GM23338 (cell line): ENCODE measurements at regions not wholly inside any gene's neighbourhood (a gene's known extent, or its start where the extent isn't known, plus 50 kb on each side); places are given as distances from the start of the nearest gene placed in this dataset.
A peak's percentile ranks its signal among the peaks of the same experiment; 100 is the strongest.

ENCODE experiments used
- ATAC-seq: fragments of 200-7000 bp; cut with Tn5 transposase; 3 replicates; pipeline ENCODE4 v1.9.1; 2020
- DNase-seq: peaks from one replicate; pipeline ENCODE4 v3.0.0-alpha.2; 2015; ENCODE audit warnings: low spot score
- H2AFZ ChIP-seq: fragments of 200-600 bp; sonication (generic); 2 replicates; pipeline ENCODE4 v1.8.0; 2016; ENCODE audit warnings: antibody characterized with exemption, mild to moderate bottlenecking, moderate library complexity
- H3F3A ChIP-seq: fragments of 200-600 bp; sonication (generic); replicated peaks from 2 replicates; pipeline ENCODE4 v1.8.0; 2017; ENCODE audit warnings: antibody characterized with exemption, mixed run types, low read depth
- H3K27ac ChIP-seq: fragments of 200-600 bp; sonication (generic); 2 replicates; pipeline ENCODE4 v1.6.1; 2016; ENCODE audit warnings: low read depth
- H3K27me3 ChIP-seq: fragments of 200-600 bp; sonication (generic); 2 replicates; pipeline ENCODE4 v1.8.0; 2016; ENCODE audit warnings: mild to moderate bottlenecking, mixed run types, moderate library complexity; ENCODE audit not compliant: insufficient read depth
- H3K36me3 ChIP-seq: fragments of 200-600 bp; sonication (generic); 2 replicates; pipeline ENCODE4 v1.8.0; 2016; ENCODE audit warnings: mild to moderate bottlenecking; ENCODE audit not compliant: insufficient read depth
- H3K4me1 ChIP-seq: fragments of 200-600 bp; sonication (generic); 2 replicates; pipeline ENCODE4 v1.8.0; 2016; ENCODE audit warnings: mild to moderate bottlenecking, moderate library complexity; ENCODE audit not compliant: insufficient read depth
- H3K4me2 ChIP-seq: fragments of 200-600 bp; sonication (generic); 2 replicates; pipeline ENCODE4 v1.7.1; 2017; ENCODE audit warnings: mixed run types
- H3K4me3 ChIP-seq: fragments of 200-600 bp; sonication (generic); 2 replicates; pipeline ENCODE4 v1.6.1; 2016; ENCODE audit warnings: mixed run types
- H3K79me2 ChIP-seq: fragments of 200-600 bp; sonication (generic); replicated peaks from 2 replicates; pipeline ENCODE4 v1.8.0; 2017; ENCODE audit warnings: mild to moderate bottlenecking; ENCODE audit not compliant: insufficient read depth
- H3K9me2 ChIP-seq: fragments of 200-600 bp; sonication (generic); 2 replicates; pipeline ENCODE4 v1.8.0; 2017; ENCODE audit not compliant: insufficient read depth
- H4K20me1 ChIP-seq: fragments of 200-600 bp; sonication (generic); replicated peaks from 2 replicates; pipeline ENCODE4 v1.8.0; 2017; ENCODE audit warnings: mild to moderate bottlenecking; ENCODE audit not compliant: insufficient read depth
- H3K27ac Mint-ChIP-seq: 2 replicates; pipeline ENCODE4 v1.8.0; 2020; ENCODE audit warnings: inconsistent platforms, mild to moderate bottlenecking, moderate library complexity, mixed read lengths
- H3K27me3 Mint-ChIP-seq: 3 replicates; pipeline ENCODE4 v1.8.0; 2022; ENCODE audit warnings: low read depth, mild to moderate bottlenecking, moderate library complexity, mixed read lengths, inconsistent platforms; ENCODE audit not compliant: insufficient read depth, poor library complexity
- H3K36me3 Mint-ChIP-seq: 3 replicates; pipeline ENCODE4 v1.8.0; 2021; ENCODE audit warnings: low read depth, mild to moderate bottlenecking, inconsistent platforms, moderate library complexity, mixed read lengths
- H3K4me1 Mint-ChIP-seq: 3 replicates; pipeline ENCODE4 v1.8.0; 2020; ENCODE audit warnings: mild to moderate bottlenecking, inconsistent platforms, mixed read lengths
- H3K4me3 Mint-ChIP-seq: 3 replicates; pipeline ENCODE4 v1.8.0; 2021; ENCODE audit warnings: moderate library complexity, mild to moderate bottlenecking, inconsistent platforms, mixed read lengths
- H3K9me3 Mint-ChIP-seq: 3 replicates; pipeline ENCODE4 v1.8.0; 2020; ENCODE audit warnings: moderate library complexity, mild to moderate bottlenecking, inconsistent platforms, mixed read lengths
- EZH2 ChIP-seq: fragments of 200-600 bp; sonication (generic); IDR thresholded peaks from one replicate; pipeline ENCODE4 v1.8.0; 2017; ENCODE audit warnings: antibody characterized with exemption, mild to moderate bottlenecking, low read depth; ENCODE audit not compliant: unreplicated experiment
- EZH2phosphoT487 ChIP-seq: fragments of 200-600 bp; sonication (generic); IDR thresholded peaks from one replicate; pipeline ENCODE4 v1.8.1; 2018; ENCODE audit warnings: antibody characterized with exemption; ENCODE audit not compliant: unreplicated experiment
- JUNB ChIP-seq: IDR thresholded peaks from one replicate; pipeline ENCODE4 v1.6.1; 2016; ENCODE audit warnings: antibody characterized with exemption; ENCODE audit not compliant: unreplicated experiment
- NANOG ChIP-seq: IDR thresholded peaks from 2 replicates; pipeline ENCODE4 v1.6.1; 2016; ENCODE audit warnings: antibody characterized with exemption, borderline replicate concordance
- POLR2AphosphoS5 ChIP-seq: IDR thresholded peaks from 2 replicates; pipeline ENCODE4 v1.6.1; 2016; ENCODE audit warnings: antibody characterized with exemption, low read depth
- STAT1 ChIP-seq: IDR thresholded peaks from one replicate; pipeline ENCODE4 v1.6.1; 2016; ENCODE audit warnings: antibody characterized with exemption; ENCODE audit not compliant: unreplicated experiment
- ZNF114 ChIP-seq: fragments of 250-450 bp; sonication (Bioruptor Pico); IDR thresholded peaks from 2 replicates; pipeline ENCODE4 v1.5.0; 2020; ENCODE audit warnings: mild to moderate bottlenecking, moderate library complexity
- ZNF331 ChIP-seq: fragments of 250-450 bp; sonication (Bioruptor Pico); IDR thresholded peaks from 2 replicates; pipeline ENCODE4 v1.5.0; 2020; ENCODE audit warnings: low read depth, mild to moderate bottlenecking, moderate library complexity
- TF ChIP-seq, protein P1 (sequence below): IDR thresholded peaks from 2 replicates; pipeline ENCODE4 v1.6.1; 2016; ENCODE audit warnings: antibody characterized with exemption
- TF ChIP-seq, protein P2 (sequence below): fragments of 250-450 bp; sonication (Bioruptor Pico); IDR thresholded peaks from 2 replicates; pipeline ENCODE4 v1.5.0; 2020; ENCODE audit warnings: mild to moderate bottlenecking, moderate library complexity
- TF ChIP-seq, protein P3 (sequence below): IDR thresholded peaks from one replicate; pipeline ENCODE4 v1.6.1; 2018; ENCODE audit warnings: antibody characterized with exemption; ENCODE audit not compliant: unreplicated experiment

DNA sequence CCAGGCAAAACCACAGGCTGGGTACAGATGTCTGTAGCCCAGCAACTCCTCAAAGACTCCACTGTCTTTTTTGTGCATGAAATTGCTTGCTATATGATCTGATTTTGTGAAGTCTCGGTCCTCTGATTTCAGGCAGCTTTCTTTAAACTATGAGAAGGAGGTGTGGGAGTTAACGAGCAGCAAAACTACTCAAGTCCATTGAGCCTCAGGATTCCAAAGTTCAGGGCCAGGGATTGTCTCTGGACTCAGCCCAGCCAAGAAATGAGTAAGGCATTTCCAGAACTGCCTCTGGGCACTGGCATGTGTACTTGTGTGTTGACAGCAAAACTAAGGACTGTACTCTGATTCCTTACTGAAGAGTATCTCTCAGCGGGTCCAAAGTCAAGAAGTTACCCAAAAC lies 53.4 kb upstream of the GLIS3 start:
- H3K27ac Mint-ChIP-seq = no peak overlapping the region
- no peaks in the 10 kb centered on the region for H3K4me1 Mint-ChIP-seq
- no peak for DNase-seq
- no peaks in the 10 kb centered on the region for H3K9me3 Mint-ChIP-seq
- H2AFZ ChIP-seq = no peak overlapping the region
- no peaks in the 10 kb centered on the region for H3K27me3 ChIP-seq
- TF ChIP-seq, protein P1, sequence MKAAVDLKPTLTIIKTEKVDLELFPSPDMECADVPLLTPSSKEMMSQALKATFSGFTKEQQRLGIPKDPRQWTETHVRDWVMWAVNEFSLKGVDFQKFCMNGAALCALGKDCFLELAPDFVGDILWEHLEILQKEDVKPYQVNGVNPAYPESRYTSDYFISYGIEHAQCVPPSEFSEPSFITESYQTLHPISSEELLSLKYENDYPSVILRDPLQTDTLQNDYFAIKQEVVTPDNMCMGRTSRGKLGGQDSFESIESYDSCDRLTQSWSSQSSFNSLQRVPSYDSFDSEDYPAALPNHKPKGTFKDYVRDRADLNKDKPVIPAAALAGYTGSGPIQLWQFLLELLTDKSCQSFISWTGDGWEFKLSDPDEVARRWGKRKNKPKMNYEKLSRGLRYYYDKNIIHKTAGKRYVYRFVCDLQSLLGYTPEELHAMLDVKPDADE = no peak
- TF ChIP-seq EZH2phosphoT487 (no peak), EZH2 (no peak), JUNB (no peak), ZNF331 (CRISPR knock-in tag) (no peak), ZNF114 (CRISPR knock-in tag) (no peak)
- H3K4me3 ChIP-seq = no peak overlapping the region
- no peaks in the 10 kb centered on the region for H3K36me3 Mint-ChIP-seq
- H3K79me2 ChIP-seq = no peaks in the 10 kb centered on the region
- no peaks in the 10 kb centered on the region for H3F3A ChIP-seq
- no peaks in the 10 kb centered on the region for H3K36me3 ChIP-seq
- H3K9me2 ChIP-seq = no peaks in the 10 kb centered on the region
- no peaks in the 10 kb centered on the region for H3K27me3 Mint-ChIP-seq
- no peaks in the 10 kb centered on the region for H4K20me1 ChIP-seq
- H3K4me1 ChIP-seq = peaks cover 4% of the 10 kb centered on the region; the same call in 1 of the 2 replicates
- H3K27ac ChIP-seq = no peak overlapping the region
- no peak overlapping the region for H3K4me3 Mint-ChIP-seq
- H3K4me2 ChIP-seq = no peak overlapping the region
- no peak for ATAC-seq

DNA sequence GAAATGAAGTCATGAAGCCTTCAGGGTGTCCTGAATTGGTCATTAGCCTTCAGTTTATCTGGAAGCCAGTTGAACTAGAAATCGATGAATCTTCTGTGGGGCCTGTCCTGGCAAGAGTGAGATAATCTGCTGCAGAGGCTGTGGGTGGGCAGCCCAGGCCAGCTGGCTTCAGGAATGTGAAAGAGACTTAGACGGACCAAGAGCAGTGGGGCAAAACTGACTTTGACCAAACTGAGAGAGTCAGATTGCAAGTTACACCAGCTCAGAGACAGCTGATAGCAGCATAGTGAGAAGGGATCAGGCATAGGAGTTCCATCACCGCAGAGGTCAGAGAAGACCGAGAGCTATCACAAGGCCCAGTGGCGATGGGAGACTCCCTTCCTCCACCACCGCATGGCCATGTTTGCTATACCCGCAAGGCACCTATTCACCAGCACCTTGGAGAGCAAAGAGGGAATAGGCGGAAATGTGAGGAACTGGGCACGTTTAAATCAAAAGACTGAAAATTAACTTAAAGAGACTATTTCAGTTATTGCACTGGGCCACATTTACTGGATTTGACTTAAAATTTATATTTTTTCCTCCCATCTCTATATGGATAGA lies 50.0 kb upstream of the GLIS3 start:
- Histone ChIP-seq H3K36me3 (no peaks in the 10 kb centered on the region), H3K27me3 (no peaks in the 10 kb centered on the region), H3K9me2 (no peaks in the 10 kb centered on the region), H3K27ac (no peak overlapping the region), H3K4me1 (peaks cover 9% of the 10 kb centered on the region; the same call in 1 of the 2 replicates), H3F3A (no peaks in the 10 kb centered on the region), H3K4me2 (no peak overlapping the region), H3K79me2 (no peaks in the 10 kb centered on the region), H4K20me1 (no peaks in the 10 kb centered on the region), H2AFZ (peak overlapping the region; percentile 38; the same call in 1 of the 2 replicates), H3K4me3 (no peak overlapping the region)
- ATAC-seq (peak; percentile 63), DNase-seq (peak; percentile 40)
- H3K4me3 Mint-ChIP-seq = no peak overlapping the region
- H3K4me1 Mint-ChIP-seq = peaks cover 10% of the 10 kb centered on the region; the same call in 2 of the 3 replicates
- no peak overlapping the region for H3K27ac Mint-ChIP-seq
- no peaks in the 10 kb centered on the region for H3K9me3 Mint-ChIP-seq
- H3K36me3 Mint-ChIP-seq = no peaks in the 10 kb centered on the region
- TF ChIP-seq EZH2phosphoT487 (no peak), STAT1 (no peak), ZNF114 (CRISPR knock-in tag) (no peak), POLR2AphosphoS5 (no peak), NANOG (no peak), EZH2 (no peak)
- TF ChIP-seq, protein P2, sequence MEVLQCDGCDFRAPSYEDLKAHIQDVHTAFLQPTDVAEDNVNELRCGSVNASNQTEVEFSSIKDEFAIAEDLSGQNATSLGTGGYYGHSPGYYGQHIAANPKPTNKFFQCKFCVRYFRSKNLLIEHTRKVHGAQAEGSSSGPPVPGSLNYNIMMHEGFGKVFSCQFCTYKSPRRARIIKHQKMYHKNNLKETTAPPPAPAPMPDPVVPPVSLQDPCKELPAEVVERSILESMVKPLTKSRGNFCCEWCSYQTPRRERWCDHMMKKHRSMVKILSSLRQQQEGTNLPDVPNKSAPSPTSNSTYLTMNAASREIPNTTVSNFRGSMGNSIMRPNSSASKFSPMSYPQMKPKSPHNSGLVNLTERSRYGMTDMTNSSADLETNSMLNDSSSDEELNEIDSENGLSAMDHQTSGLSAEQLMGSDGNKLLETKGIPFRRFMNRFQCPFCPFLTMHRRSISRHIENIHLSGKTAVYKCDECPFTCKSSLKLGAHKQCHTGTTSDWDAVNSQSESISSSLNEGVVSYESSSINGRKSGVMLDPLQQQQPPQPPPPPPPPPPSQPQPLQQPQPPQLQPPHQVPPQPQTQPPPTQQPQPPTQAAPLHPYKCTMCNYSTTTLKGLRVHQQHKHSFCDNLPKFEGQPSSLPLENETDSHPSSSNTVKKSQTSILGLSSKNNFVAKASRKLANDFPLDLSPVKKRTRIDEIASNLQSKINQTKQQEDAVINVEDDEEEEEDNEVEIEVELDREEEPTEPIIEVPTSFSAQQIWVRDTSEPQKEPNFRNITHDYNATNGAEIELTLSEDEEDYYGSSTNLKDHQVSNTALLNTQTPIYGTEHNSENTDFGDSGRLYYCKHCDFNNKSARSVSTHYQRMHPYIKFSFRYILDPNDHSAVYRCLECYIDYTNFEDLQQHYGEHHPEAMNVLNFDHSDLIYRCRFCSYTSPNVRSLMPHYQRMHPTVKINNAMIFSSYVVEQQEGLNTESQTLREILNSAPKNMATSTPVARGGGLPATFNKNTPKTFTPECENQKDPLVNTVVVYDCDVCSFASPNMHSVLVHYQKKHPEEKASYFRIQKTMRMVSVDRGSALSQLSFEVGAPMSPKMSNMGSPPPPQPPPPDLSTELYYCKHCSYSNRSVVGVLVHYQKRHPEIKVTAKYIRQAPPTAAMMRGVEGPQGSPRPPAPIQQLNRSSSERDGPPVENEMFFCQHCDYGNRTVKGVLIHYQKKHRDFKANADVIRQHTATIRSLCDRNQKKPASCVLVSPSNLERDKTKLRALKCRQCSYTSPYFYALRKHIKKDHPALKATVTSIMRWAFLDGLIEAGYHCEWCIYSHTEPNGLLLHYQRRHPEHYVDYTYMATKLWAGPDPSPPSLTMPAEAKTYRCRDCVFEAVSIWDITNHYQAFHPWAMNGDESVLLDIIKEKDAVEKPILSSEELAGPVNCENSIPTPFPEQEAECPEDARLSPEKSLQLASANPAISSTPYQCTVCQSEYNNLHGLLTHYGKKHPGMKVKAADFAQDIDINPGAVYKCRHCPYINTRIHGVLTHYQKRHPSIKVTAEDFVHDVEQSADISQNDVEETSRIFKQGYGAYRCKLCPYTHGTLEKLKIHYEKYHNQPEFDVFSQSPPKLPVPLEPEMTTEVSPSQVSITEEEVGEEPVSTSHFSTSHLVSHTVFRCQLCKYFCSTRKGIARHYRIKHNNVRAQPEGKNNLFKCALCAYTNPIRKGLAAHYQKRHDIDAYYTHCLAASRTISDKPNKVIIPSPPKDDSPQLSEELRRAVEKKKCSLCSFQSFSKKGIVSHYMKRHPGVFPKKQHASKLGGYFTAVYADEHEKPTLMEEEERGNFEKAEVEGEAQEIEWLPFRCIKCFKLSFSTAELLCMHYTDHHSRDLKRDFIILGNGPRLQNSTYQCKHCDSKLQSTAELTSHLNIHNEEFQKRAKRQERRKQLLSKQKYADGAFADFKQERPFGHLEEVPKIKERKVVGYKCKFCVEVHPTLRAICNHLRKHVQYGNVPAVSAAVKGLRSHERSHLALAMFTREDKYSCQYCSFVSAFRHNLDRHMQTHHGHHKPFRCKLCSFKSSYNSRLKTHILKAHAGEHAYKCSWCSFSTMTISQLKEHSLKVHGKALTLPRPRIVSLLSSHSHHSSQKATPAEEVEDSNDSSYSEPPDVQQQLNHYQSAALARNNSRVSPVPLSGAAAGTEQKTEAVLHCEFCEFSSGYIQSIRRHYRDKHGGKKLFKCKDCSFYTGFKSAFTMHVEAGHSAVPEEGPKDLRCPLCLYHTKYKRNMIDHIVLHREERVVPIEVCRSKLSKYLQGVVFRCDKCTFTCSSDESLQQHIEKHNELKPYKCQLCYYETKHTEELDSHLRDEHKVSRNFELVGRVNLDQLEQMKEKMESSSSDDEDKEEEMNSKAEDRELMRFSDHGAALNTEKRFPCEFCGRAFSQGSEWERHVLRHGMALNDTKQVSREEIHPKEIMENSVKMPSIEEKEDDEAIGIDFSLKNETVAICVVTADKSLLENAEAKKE (CRISPR knock-in tag) = no peak
- TF ChIP-seq, protein P3, sequence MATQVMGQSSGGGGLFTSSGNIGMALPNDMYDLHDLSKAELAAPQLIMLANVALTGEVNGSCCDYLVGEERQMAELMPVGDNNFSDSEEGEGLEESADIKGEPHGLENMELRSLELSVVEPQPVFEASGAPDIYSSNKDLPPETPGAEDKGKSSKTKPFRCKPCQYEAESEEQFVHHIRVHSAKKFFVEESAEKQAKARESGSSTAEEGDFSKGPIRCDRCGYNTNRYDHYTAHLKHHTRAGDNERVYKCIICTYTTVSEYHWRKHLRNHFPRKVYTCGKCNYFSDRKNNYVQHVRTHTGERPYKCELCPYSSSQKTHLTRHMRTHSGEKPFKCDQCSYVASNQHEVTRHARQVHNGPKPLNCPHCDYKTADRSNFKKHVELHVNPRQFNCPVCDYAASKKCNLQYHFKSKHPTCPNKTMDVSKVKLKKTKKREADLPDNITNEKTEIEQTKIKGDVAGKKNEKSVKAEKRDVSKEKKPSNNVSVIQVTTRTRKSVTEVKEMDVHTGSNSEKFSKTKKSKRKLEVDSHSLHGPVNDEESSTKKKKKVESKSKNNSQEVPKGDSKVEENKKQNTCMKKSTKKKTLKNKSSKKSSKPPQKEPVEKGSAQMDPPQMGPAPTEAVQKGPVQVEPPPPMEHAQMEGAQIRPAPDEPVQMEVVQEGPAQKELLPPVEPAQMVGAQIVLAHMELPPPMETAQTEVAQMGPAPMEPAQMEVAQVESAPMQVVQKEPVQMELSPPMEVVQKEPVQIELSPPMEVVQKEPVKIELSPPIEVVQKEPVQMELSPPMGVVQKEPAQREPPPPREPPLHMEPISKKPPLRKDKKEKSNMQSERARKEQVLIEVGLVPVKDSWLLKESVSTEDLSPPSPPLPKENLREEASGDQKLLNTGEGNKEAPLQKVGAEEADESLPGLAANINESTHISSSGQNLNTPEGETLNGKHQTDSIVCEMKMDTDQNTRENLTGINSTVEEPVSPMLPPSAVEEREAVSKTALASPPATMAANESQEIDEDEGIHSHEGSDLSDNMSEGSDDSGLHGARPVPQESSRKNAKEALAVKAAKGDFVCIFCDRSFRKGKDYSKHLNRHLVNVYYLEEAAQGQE = peak; percentile 65
- no peaks in the 10 kb centered on the region for H3K27me3 Mint-ChIP-seq
